GM13977 (cell line): ENCODE measurements at regions not wholly inside any gene's neighbourhood (a gene's known extent, or its start where the extent isn't known, plus 50 kb on each side); places are given as distances from the start of the nearest gene placed in this dataset.
"Not testable (repeated sequence)": the region's sequence is repeated elsewhere in the genome, so short reads cannot be mapped to it uniquely, and the experiment has no call there.

Source experiments
- DNase-seq: peaks from one replicate; pipeline ENCODE4 v3.0.0; 2012; ENCODE audit warnings: low spot score
- CTCF ChIP-seq: IDR thresholded peaks from 2 replicates; pipeline ENCODE4 v1.5.1; 2012; ENCODE audit warnings: mild to moderate bottlenecking, control low read depth; ENCODE audit not compliant: insufficient read depth; ENCODE audit errors: extremely low read depth, missing control alignments
- in situ Hi-C: fragments of 300-500 bp; cut with MboI; formaldehyde crosslinking; loops from one replicate; pipeline ENCODE4 v1.12.0; 2022; ENCODE audit warnings: low sequenced_read_pairs, low pct_unique_long_range_greater_than_20kb, mixed read lengths, inconsistent platforms; ENCODE audit not compliant: unreplicated experiment

DNA sequence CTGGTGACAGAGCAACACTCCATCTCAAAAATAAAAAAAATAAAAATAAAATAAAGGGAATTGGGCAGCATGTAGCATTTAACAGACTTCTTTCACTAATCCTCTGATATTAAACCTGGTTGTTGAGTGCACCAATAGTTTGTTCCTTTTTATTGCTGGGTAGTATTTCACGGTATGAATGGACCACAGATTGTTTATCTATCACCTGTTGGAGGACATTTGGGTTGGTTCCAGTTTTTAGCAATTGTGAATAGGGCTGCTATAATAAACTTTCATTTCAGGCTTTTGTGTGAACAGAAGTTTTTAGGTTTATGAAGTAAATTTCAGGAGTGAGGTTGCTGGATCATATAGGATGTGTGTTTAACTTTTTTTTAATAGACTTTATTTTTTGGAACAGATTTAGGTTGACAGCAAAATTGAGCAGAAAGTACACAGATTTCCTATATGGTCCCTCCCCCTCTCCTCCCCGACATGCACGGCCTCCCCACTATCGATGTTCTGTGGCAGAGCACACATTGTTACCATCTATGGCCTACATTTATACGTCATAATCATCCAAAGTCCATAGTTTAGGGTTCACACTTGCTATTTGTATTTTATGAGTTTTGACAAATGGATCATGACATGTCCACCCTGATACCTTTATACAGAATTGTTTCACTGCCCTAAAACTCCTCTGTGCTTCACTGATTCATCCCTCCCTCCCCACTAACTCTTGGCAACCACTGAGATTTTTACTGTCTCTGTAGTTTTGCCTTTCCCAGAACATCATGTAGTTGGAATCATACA is 66.1 kb upstream of the TMPRSS2 start:
- in situ Hi-C loops, result no loop called here
- TF ChIP-seq CTCF, result no peak
- DNase-seq, result no peak

DNA sequence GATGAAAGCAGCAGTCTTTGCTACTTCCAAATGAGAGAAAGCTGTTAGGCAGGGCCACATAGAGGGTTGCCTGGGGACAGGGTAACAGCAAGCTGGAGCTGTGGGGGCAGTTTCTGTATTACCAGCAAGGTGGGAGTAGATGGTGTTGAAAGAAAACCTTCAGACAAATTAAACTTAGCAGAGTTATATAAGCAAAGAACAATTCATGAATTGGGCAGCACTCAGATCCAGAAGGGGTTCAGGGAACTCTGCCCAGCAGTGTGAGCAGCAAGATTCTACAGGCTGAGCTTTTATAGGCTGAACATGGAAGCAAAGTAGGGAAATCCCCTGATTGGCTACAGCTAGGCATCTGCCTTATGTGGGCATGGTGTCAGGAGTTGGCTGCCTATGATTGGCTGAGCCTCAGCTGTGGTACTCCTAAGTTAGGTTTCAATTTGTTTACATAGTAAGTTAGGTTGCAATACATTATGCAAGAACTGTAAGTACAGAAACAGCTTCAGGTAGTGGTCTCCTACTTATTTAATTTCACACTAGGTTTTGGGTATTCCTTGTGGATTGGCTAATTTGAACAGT is 64.1 kb upstream of the TMPRSS2 start:
- in situ Hi-C loops, result no loop called here
- TF ChIP-seq CTCF, result no peak
- DNase-seq, result no peak

DNA sequence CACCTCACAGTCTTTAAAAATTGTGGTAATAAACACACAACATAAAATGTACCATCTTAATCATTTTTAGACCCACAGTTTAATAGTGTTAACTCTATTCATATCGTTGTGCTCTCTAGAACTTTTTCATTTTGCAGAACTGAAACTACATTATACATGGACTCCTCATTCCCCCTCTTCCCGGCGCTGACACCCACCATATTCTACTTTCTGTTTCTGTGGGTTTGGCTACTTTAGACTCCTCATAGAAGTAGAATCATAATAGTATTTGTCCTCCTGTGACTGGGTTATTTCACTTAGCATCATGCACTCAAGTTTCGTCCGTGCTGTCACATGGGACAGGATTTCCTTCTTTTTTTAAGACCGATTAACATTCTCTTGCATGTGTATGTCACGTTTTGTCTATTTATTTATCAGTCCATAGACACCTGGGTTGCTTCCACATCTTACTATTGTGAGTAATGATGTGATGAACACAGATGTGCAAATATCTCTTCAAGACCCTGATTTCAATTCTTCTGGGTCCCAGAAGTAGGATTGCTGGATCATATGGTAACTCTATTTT is 62.9 kb upstream of the TMPRSS2 start:
- TF ChIP-seq CTCF, result no peak
- in situ Hi-C loops, result no loop called here
- no peak for DNase-seq

DNA sequence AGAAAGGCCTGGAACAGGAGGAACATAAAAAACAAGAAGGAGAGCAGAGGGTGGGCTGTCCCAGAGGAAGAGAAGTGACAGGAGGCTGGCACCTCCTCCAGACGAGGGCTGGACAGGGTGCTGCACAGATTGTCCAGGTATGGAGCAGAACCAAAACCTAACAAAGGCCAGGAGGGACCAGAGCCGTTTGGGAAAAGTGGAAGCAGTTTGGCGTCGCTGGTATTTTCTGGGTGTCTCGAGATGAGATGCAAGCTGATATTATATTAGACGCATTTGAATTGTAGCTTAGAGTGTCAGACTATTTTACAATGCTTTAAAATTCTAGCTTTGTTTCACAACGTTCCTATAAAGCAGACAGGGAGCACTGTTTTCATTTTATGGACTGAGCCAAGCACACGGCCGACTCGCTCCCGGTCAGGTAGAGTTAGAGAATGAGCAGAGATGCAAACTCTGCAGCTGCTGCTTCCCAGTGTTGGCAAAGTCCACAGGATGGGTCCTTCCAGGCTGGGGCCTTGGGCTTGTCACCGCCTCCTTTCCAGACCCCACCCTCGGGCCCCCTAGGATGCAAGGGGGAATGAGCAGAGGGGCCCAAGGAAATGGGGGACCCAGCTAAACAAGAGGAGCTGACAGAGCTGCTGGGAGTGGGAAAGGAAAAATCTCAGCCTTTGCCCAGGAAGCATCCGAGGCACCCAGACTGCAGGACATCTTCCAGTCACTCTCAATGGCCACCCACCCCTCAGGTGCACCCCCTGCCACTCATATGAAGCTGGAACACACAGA is 60.8 kb upstream of the TMPRSS2 start:
- in situ Hi-C loops, result no loop called here

GRCh38 chr21:41567901-41568510 is 60.0 kb upstream of the TMPRSS2 start:
- no peak for DNase-seq
- in situ Hi-C loops, result no loop called here
- no peak for TF ChIP-seq CTCF

More for the DNA sequence above, 60.8 kb upstream of the TMPRSS2 start:
- no peak for TF ChIP-seq CTCF
- no peak for DNase-seq

- DNase-seq, in situ Hi-C loops: not testable (repeated sequence)
These were observed 59.3 kb upstream of the TMPRSS2 start for GRCh38 chr21:41567237-41567636.
